OCI-LY3 (cell line): ENCODE measurements at regions not wholly inside any gene's neighbourhood (a gene's known extent, or its start where the extent isn't known, plus 50 kb on each side); places are given as distances from the start of the nearest gene placed in this dataset.

Experiments
- H2AFZ ChIP-seq: fragments of 200-600, 300-600 bp; shearing (Covaris generic); 2 replicates; pipeline ENCODE4 v1.6.0; 2014; ENCODE audit warnings: antibody characterized with exemption, low read depth, low read length
- H3K27ac ChIP-seq: fragments of 200-600, 300-600 bp; sonication (generic); 2 replicates; pipeline ENCODE4 v1.5.1; 2014; ENCODE audit warnings: mild to moderate bottlenecking, low read length, moderate library complexity, mixed read lengths
- H3K27me3 ChIP-seq: fragments of 200-600, 300-600 bp; sonication (generic); 2 replicates; pipeline ENCODE4 v1.6.1; 2014; ENCODE audit warnings: low read depth, low read length, mixed read lengths
- H3K36me3 ChIP-seq: fragments of 200-600, 300-600 bp; sonication (generic); replicated peaks from 2 replicates; pipeline ENCODE3; 2014; ENCODE audit warnings: low read depth, low read length, mixed read lengths
- H3K4me1 ChIP-seq: fragments of 300-600, 200-600 bp; sonication (generic); 2 replicates; pipeline ENCODE4 v1.6.1; 2014; ENCODE audit warnings: low read length, mixed read lengths
- H3K4me2 ChIP-seq: fragments of 200-600, 300-600 bp; sonication (generic); 2 replicates; pipeline ENCODE4 v1.6.1; 2014; ENCODE audit warnings: low read length, mixed read lengths
- H3K4me3 ChIP-seq: fragments of 300-600, 200-600 bp; sonication (generic); 2 replicates; pipeline ENCODE4 v1.5.1; 2014; ENCODE audit warnings: antibody characterized with exemption, mild to moderate bottlenecking, low read length, moderate library complexity
- H3K79me2 ChIP-seq: fragments of 300-600, 200-600 bp; shearing (Covaris generic); 2 replicates; pipeline ENCODE4 v1.6.1; 2014; ENCODE audit warnings: mild to moderate bottlenecking, low read length, mixed read lengths
- H3K9ac ChIP-seq: fragments of 300-600, 200-600 bp; shearing (Covaris generic); 2 replicates; pipeline ENCODE4 v1.6.0; 2014; ENCODE audit warnings: mild to moderate bottlenecking, low read length, moderate library complexity
- H3K9me3 ChIP-seq: fragments of 200-600, 300-600 bp; shearing (Covaris generic); 2 replicates; pipeline ENCODE4 v1.6.1; 2014; ENCODE audit warnings: low read length, mixed read lengths; ENCODE audit not compliant: insufficient read depth
- H4K20me1 ChIP-seq: fragments of 200-600, 300-600 bp; sonication (generic); 2 replicates; pipeline ENCODE4 v1.6.1; 2016; ENCODE audit warnings: low read length, mixed read lengths; ENCODE audit not compliant: insufficient read depth
- CTCF ChIP-seq: fragments of 200-600, 300-600 bp; sonication (generic); IDR thresholded peaks from 2 replicates; pipeline ENCODE4 v1.5.1; 2014; ENCODE audit warnings: antibody characterized with exemption, low read length, low read depth
- EZH2phosphoT487 ChIP-seq: fragments of 200-600 bp; shearing (Covaris generic); IDR thresholded peaks from 2 replicates; pipeline ENCODE4 v1.6.1; 2018; ENCODE audit warnings: antibody characterized with exemption, mixed run types, low read depth

GRCh38 chr4:10334506-10335028 is 122.7 kb downstream of the ZNF518B start:
- TF ChIP-seq EZH2phosphoT487: no peak
- TF ChIP-seq CTCF: no peak
- no peak overlapping the region for H3K4me3 ChIP-seq
- no peaks in the 10 kb centered on the region for H3K36me3 ChIP-seq
- peaks cover 55% of the 10 kb centered on the region for H3K27me3 ChIP-seq
- H3K9ac ChIP-seq: no peak overlapping the region
- no peak overlapping the region for H3K4me2 ChIP-seq
- no peak overlapping the region for H3K27ac ChIP-seq
- no peak overlapping the region for H2AFZ ChIP-seq
- no peaks in the 10 kb centered on the region for H3K9me3 ChIP-seq
- no peaks in the 10 kb centered on the region for H3K4me1 ChIP-seq
- H4K20me1 ChIP-seq: no peaks in the 10 kb centered on the region
- H3K79me2 ChIP-seq: no peaks in the 10 kb centered on the region

DNA sequence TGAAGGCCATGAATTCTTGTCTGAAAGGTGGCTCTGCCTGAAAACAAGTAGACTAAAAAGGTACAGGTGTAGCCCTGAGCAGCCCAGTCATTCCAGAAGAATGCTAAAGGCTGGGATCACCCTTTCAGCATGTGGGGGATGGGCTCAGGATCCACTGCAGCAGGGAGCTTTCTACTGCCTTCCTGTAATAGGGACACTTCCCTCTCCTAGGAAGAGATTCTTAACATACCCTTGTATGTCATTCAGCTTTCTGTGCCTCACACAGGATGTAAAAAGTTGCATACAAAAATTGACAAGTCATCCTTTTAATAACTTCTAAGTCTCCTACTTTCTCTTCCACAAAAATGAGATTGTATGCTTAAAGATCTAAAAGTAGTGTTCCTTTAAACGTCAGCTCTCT is 123.3 kb downstream of the ZNF518B start:
- TF ChIP-seq EZH2phosphoT487 (no peak), CTCF (no peak)
- no peaks in the 10 kb centered on the region for H3K36me3 ChIP-seq
- no peaks in the 10 kb centered on the region for H3K4me1 ChIP-seq
- no peaks in the 10 kb centered on the region for H3K79me2 ChIP-seq
- no peak overlapping the region for H3K9ac ChIP-seq
- no peaks in the 10 kb centered on the region for H4K20me1 ChIP-seq
- peaks cover 55% of the 10 kb centered on the region for H3K27me3 ChIP-seq
- H2AFZ ChIP-seq: no peak overlapping the region
- no peak overlapping the region for H3K4me2 ChIP-seq
- H3K4me3 ChIP-seq: no peak overlapping the region
- no peaks in the 10 kb centered on the region for H3K9me3 ChIP-seq
- H3K27ac ChIP-seq: no peak overlapping the region

DNA sequence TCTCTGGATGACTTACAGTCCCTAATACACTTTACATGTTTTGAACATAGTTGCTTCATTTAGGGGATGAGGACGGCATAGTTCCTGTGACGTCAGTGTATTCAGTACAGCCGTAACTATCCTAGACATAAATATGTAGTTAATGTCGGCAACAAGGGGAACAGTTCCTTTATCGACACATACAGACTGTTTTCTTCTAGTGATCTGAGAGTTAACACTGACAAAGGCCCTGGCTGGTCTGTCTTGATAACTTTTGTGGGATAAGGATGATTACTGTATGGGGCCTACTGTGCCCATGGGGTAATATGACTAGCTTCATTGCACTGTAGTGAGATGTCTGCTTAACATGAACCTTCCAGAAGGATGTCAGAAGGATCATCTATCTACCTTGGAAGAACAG is 131.2 kb downstream of the ZNF518B start:
- no peaks in the 10 kb centered on the region for H3K36me3 ChIP-seq
- no peak overlapping the region for H3K9ac ChIP-seq
- H3K9me3 ChIP-seq: no peaks in the 10 kb centered on the region
- H3K79me2 ChIP-seq: no peaks in the 10 kb centered on the region
- H3K4me1 ChIP-seq: no peaks in the 10 kb centered on the region
- peaks cover 64% of the 10 kb centered on the region for H3K27me3 ChIP-seq
- no peaks in the 10 kb centered on the region for H4K20me1 ChIP-seq
- no peak for TF ChIP-seq CTCF
- no peak for TF ChIP-seq EZH2phosphoT487
- H3K4me2 ChIP-seq: no peak overlapping the region
- H2AFZ ChIP-seq: no peak overlapping the region
- H3K27ac ChIP-seq: no peak overlapping the region
- H3K4me3 ChIP-seq: no peak overlapping the region

GRCh38 chr4:10321931-10322330 is 135.3 kb downstream of the ZNF518B start:
- H3K27me3 ChIP-seq: peaks cover 63% of the 10 kb centered on the region
- no peak overlapping the region for H3K27ac ChIP-seq
- no peaks in the 10 kb centered on the region for H3K4me1 ChIP-seq
- H3K36me3 ChIP-seq: no peaks in the 10 kb centered on the region
- no peaks in the 10 kb centered on the region for H4K20me1 ChIP-seq
- no peak overlapping the region for H3K4me2 ChIP-seq
- H3K9me3 ChIP-seq: no peaks in the 10 kb centered on the region
- H3K9ac ChIP-seq: no peak overlapping the region
- H3K79me2 ChIP-seq: no peaks in the 10 kb centered on the region
- H2AFZ ChIP-seq: no peak overlapping the region
- no peak overlapping the region for H3K4me3 ChIP-seq
- TF ChIP-seq EZH2phosphoT487 (no peak), CTCF (no peak)
